NOMO-1 treated with DMSO at 0.1 percent for 48 hours (cell line): ENCODE measurements at regions not wholly inside any gene's neighbourhood (a gene's known extent, or its start where the extent isn't known, plus 50 kb on each side); places are given as distances from the start of the nearest gene placed in this dataset.
A peak's percentile ranks its signal among the peaks of the same experiment; 100 is the strongest.

Source experiments
- DNase-seq: peaks from one replicate; lab custom pipeline; 2025; ENCODE audit not compliant: unreplicated experiment; lab: John Stamatoyannopoulos, UW

GRCh38 chr1:87165177-87165576 is 163.5 kb upstream of the LMO4 start:
- DNase-seq: no peak

GRCh38 chr1:87167157-87167789 is 161.4 kb upstream of the LMO4 start:
- DNase-seq: no peak

- no peak for DNase-seq
Measured at GRCh38 chr1:87167848-87168525, 160.7 kb upstream of the LMO4 start.

- DNase-seq: no peak
Measured at GRCh38 chr1:87169263-87169910, 159.3 kb upstream of the LMO4 start.

GRCh38 chr1:87170157-87170556 is 158.5 kb upstream of the LMO4 start:
- DNase-seq: no peak

- no peak for DNase-seq
Measured at GRCh38 chr1:87170931-87171598, 157.6 kb upstream of the LMO4 start.

- DNase-seq: no peak
Measured at GRCh38 chr1:87173231-87173630, 155.4 kb upstream of the LMO4 start.

GRCh38 chr1:87174724-87175245 is 153.9 kb upstream of the LMO4 start:
- no peak for DNase-seq

- peak; percentile 31 for DNase-seq
Measured at GRCh38 chr1:87176087-87176486, 152.6 kb upstream of the LMO4 start.

GRCh38 chr1:87176514-87176913 is 152.2 kb upstream of the LMO4 start:
- peak; percentile 31 for DNase-seq

- no peak for DNase-seq
Measured at GRCh38 chr1:87178441-87178840, 150.2 kb upstream of the LMO4 start.

- peak; percentile 13 for DNase-seq
Measured at GRCh38 chr1:87179076-87179810, 149.4 kb upstream of the LMO4 start.

GRCh38 chr1:87179851-87180519 is 148.7 kb upstream of the LMO4 start:
- peak; percentile 93 for DNase-seq

- peak; percentile 10 for DNase-seq
Measured at GRCh38 chr1:87180682-87181081, 148.0 kb upstream of the LMO4 start.

GRCh38 chr1:87182611-87183010 is 146.1 kb upstream of the LMO4 start:
- no peak for DNase-seq

GRCh38 chr1:87185077-87185476 is 143.6 kb upstream of the LMO4 start:
- DNase-seq: no peak

- no peak for DNase-seq
Measured at GRCh38 chr1:87186346-87186745, 142.3 kb upstream of the LMO4 start.

- no peak for DNase-seq
Measured at GRCh38 chr1:87188640-87189039, 140.0 kb upstream of the LMO4 start.

- DNase-seq: no peak
Measured at GRCh38 chr1:87190402-87190801, 138.3 kb upstream of the LMO4 start.

- DNase-seq: no peak
Measured at GRCh38 chr1:87191646-87192045, 137.0 kb upstream of the LMO4 start.
